C4-2B (cell line): ENCODE measurements at regions not wholly inside any gene's neighbourhood (a gene's known extent, or its start where the extent isn't known, plus 50 kb on each side); places are given as distances from the start of the nearest gene placed in this dataset.

ENCODE experiments used
- CTCF ChIP-seq: fragments of 450-650 bp; conservative IDR thresholded peaks from 2 replicates; pipeline ENCODE4 v1.5.1; 2017; ENCODE audit warnings: mild to moderate bottlenecking
- ZFX ChIP-seq: fragments of 450-650 bp; IDR thresholded peaks from 2 replicates; pipeline ENCODE4 v1.6.1; 2017

- no peak for TF ChIP-seq CTCF
- no peak for TF ChIP-seq ZFX
Observed at GRCh38 chr4:176406736-176407135, 87.0 kb downstream of the SPCS3 start.
